GM06990 (cell line): ENCODE measurements at regions not wholly inside any gene's neighbourhood (a gene's known extent, or its start where the extent isn't known, plus 50 kb on each side); places are given as distances from the start of the nearest gene placed in this dataset.

ENCODE experiments used
- DNase-seq: peaks from one replicate; pipeline ENCODE4 v3.0.0-alpha.2; 2011; ENCODE audit not compliant: insufficient read length; ENCODE audit errors: extremely low read depth
- H3K27me3 ChIP-seq: replicated peaks from 2 replicates; pipeline ENCODE4 v1.6.0; 2011; ENCODE audit warnings: low read length; ENCODE audit not compliant: control insufficient read depth, insufficient read depth
- H3K36me3 ChIP-seq: 2 replicates; pipeline ENCODE4 v1.5.1; 2011; ENCODE audit warnings: low read length; ENCODE audit not compliant: control insufficient read depth, insufficient read depth
- H3K4me3 ChIP-seq: replicated peaks from 2 replicates; pipeline ENCODE4 v1.5.1; 2011; ENCODE audit warnings: low read depth, mild to moderate bottlenecking, control low read depth, low read length
- TF ChIP-seq, protein P1 (sequence below): IDR thresholded peaks from 2 replicates; pipeline ENCODE4 v1.5.1; 2011; ENCODE audit warnings: low read length, control low read depth, mild to moderate bottlenecking, inconsistent platforms; ENCODE audit not compliant: insufficient read depth, poor library complexity, severe bottlenecking

DNA sequence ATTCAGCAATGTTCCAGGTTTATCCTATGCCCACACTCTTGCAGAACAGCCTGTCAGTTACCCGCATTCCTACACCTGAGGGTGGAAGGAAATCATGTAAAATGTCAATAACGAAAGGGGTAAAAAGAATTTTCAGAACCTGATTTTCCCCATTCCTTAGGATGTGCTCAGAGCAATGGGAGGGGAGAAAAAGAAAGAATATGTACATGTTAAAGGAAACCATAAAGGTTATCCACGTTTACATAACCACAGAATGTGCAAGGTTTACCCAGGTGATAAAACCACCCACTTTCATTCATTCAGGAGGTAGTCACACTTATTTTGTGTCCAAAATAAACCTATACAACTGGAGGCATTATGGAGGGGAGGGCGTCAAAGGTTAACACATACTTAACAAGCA, 335.5 kb downstream of the ZNF674 start:
- no peak for DNase-seq
- Histone ChIP-seq H3K27me3 (no peaks in the 10 kb centered on the region), H3K36me3 (no peaks in the 10 kb centered on the region), H3K4me3 (no peak overlapping the region)
- TF ChIP-seq, protein P1, sequence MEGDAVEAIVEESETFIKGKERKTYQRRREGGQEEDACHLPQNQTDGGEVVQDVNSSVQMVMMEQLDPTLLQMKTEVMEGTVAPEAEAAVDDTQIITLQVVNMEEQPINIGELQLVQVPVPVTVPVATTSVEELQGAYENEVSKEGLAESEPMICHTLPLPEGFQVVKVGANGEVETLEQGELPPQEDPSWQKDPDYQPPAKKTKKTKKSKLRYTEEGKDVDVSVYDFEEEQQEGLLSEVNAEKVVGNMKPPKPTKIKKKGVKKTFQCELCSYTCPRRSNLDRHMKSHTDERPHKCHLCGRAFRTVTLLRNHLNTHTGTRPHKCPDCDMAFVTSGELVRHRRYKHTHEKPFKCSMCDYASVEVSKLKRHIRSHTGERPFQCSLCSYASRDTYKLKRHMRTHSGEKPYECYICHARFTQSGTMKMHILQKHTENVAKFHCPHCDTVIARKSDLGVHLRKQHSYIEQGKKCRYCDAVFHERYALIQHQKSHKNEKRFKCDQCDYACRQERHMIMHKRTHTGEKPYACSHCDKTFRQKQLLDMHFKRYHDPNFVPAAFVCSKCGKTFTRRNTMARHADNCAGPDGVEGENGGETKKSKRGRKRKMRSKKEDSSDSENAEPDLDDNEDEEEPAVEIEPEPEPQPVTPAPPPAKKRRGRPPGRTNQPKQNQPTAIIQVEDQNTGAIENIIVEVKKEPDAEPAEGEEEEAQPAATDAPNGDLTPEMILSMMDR, result no peak

DNA sequence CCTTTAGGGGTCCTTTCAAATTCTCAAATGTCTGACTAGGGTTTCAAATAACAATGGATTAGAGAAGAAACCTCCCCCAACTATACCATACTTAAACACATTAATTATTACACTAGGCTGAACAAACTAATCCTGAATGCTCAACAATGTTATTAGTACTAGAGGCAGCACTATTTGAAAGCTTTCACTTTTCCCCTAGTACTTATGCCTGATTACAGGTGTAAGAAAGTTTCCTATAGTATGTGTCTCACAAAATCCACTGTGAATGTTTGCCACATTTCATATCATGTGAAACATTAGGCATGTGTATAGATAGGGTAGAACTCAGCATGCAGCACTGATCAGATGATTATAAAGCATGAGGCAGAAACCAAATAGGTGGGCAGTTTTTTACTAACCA, 336.2 kb downstream of the ZNF674 start:
- TF ChIP-seq, protein P1, result no peak
- no peaks in the 10 kb centered on the region for H3K36me3 ChIP-seq
- no peak overlapping the region for H3K4me3 ChIP-seq
- H3K27me3 ChIP-seq, result no peaks in the 10 kb centered on the region
- DNase-seq, result no peak

DNA sequence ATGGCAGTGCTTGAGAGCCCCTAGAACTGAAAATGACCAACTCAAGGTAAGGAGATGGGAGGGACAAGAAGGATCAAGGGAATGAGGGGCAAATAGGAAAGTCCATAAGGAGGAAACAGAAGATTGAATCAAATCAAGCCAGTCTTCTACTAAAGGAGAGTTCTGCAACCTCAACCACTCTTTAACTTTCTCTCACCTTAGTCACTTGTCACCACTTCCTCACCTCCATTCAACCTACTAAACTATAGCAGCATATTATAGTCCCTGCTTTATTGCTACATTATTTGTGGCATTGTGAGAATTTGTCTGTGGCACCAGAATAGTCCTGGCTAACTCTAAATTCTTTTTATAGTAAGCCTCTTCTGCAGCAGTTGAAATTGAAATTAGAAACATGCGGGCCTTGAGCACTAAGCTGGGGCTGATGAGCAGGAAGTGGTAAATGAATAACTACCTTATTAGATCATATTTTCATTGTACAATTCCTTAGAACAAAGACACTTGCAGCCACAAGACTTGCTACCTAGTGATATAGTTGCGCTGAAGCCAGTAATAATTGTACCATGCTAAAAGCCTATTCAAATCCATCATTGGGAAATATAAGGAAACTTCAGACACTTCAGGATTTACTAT, 336.9 kb downstream of the ZNF674 start:
- Histone ChIP-seq H3K27me3 (no peaks in the 10 kb centered on the region), H3K36me3 (no peaks in the 10 kb centered on the region), H3K4me3 (no peak overlapping the region)
- TF ChIP-seq, protein P1, result no peak
- DNase-seq, result peak; percentile 12

DNA sequence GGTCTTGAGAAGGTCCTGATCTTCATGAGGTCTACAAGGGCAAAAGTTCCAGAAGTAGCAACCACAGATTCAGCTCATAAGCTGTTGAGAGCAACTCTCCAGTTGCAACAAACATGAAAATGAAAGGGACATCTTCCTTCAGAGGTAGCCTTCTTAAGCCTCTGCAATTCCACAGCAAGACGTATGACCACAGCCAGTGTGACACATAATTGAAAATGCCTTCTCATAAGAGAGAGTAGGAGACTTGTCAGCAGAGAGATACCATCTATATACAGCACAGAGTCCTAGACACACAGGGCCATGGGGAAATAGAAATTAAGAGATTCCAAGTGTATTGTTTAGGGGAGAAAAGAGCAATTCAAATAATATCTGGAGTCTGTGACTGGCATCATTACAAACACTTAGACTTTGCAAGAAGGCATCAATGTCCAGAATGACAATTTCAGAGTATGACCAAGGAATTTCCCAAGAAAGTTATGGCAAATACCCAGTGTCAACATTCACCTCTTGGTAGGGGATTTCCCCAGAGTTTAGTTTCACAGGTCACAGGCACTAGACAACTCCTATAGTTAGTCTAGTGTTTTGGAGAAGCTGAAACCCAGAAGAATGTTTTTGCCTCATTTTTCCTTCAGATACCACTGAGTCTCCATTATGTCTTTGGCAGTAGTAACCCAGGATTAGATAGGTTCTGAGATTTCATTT, 340.3 kb downstream of the ZNF674 start:
- H3K27me3 ChIP-seq, result no peaks in the 10 kb centered on the region
- H3K36me3 ChIP-seq, result no peaks in the 10 kb centered on the region
- DNase-seq, result no peak
- TF ChIP-seq, protein P1, result no peak
- no peak overlapping the region for H3K4me3 ChIP-seq

DNA sequence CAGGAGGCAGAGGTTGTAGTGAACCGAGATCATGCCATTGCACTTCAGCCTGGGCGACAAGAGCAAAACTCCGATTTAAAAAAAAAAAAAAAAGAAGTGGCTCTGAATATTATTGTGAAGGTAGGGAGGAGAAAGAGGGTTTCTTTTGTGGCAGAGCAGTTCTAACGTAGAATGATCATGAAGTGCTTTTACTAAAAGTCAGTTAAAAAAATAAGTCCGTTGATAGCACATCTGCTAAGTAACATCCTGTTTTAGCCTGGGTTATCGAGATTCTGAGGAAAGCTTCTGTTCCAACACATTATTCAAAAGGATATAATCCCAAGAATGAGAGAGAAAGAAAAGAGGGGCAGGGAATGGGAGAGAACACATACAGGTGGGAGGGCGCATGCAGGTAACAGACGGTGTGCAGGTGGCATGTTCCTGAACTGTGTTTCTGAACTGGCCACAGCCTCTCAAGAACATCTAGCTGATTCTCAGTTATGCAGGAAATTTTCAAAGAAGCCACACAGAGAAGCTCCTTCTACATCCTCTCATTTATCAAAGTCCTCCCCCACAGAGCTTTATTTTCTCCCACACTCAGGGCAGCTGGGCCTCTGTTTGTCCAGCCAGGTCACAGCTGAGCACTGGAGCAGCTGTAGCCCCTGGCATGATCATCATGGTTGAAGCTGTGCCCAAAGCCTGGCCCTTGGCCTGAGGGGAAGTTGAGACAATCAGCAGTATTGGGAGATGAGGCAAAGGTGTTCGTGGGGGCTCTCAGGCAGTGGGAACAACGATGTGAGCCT, 342.3 kb downstream of the ZNF674 start:
- Histone ChIP-seq H3K27me3 (no peaks in the 10 kb centered on the region), H3K4me3 (no peak overlapping the region), H3K36me3 (no peaks in the 10 kb centered on the region)
- no peak for DNase-seq
- TF ChIP-seq, protein P1, result no peak
